ENCODE measurements at regions not wholly inside any gene's neighbourhood (a gene's known extent, or its start where the extent isn't known, plus 50 kb on each side); places are given as distances from the start of the nearest gene placed in this dataset.
"Not testable (repeated sequence)": the region's sequence is repeated elsewhere in the genome, so short reads cannot be mapped to it uniquely, and the experiment has no call there.

- DNase-seq: no peak
Measured at GRCh38 chr12:83886479-83886878, 1026.1 kb downstream of the SLC6A15 start.

GRCh38 chr12:83870921-83871599, 1041.5 kb downstream of the SLC6A15 start:
- DNase-seq: not testable (repeated sequence)

- no peak for DNase-seq
Measured at GRCh38 chr12:83866477-83866876, 1046.1 kb downstream of the SLC6A15 start.

- no peak for DNase-seq
Measured at GRCh38 chr12:83865431-83865830, 1047.2 kb downstream of the SLC6A15 start.

- DNase-seq: no peak
Measured at GRCh38 chr12:83864054-83864453, 1048.5 kb downstream of the SLC6A15 start.

- DNase-seq: no peak
Measured at GRCh38 chr12:83859021-83859420, 1053.6 kb downstream of the SLC6A15 start.

- no peak for DNase-seq
Measured at GRCh38 chr12:83856803-83857202, 1055.8 kb downstream of the SLC6A15 start.

- no peak for DNase-seq
Measured at GRCh38 chr12:83850531-83850930, 1062.1 kb downstream of the SLC6A15 start.

GRCh38 chr12:83848702-83849101, 1063.9 kb downstream of the SLC6A15 start:
- no peak for DNase-seq

GRCh38 chr12:83843541-83843940, 1069.1 kb downstream of the SLC6A15 start:
- DNase-seq: no peak

- no peak for DNase-seq
Measured at GRCh38 chr12:83841620-83842019, 1071.0 kb downstream of the SLC6A15 start.

GRCh38 chr12:83827860-83828259, 1084.7 kb downstream of the SLC6A15 start:
- no peak for DNase-seq

GRCh38 chr12:83827193-83827592, 1085.4 kb downstream of the SLC6A15 start:
- DNase-seq: no peak

GRCh38 chr12:83826112-83826511, 1086.5 kb downstream of the SLC6A15 start:
- DNase-seq: peak; percentile 19

- peak; percentile 28 for DNase-seq
Measured at GRCh38 chr12:83823386-83824045, 1089.1 kb downstream of the SLC6A15 start.

- no peak for DNase-seq
Measured at GRCh38 chr12:83821967-83822366, 1090.6 kb downstream of the SLC6A15 start.

- no peak for DNase-seq
Measured at GRCh38 chr12:83818881-83819280, 1093.7 kb downstream of the SLC6A15 start.

GRCh38 chr12:83817730-83818129, 1094.9 kb downstream of the SLC6A15 start:
- DNase-seq: no peak

- DNase-seq: no peak
Measured at GRCh38 chr12:83808591-83808990, 1104.0 kb downstream of the SLC6A15 start.

- DNase-seq: no peak
Measured at GRCh38 chr12:83807871-83808270, 1104.7 kb downstream of the SLC6A15 start.

GRCh38 chr12:83805873-83806272, 1106.7 kb downstream of the SLC6A15 start:
- DNase-seq: no peak

GRCh38 chr12:83805156-83805772, 1107.3 kb downstream of the SLC6A15 start:
- DNase-seq: no peak

- DNase-seq: no peak
Measured at GRCh38 chr12:83801972-83802371, 1110.6 kb downstream of the SLC6A15 start.

GRCh38 chr12:83800022-83800421, 1112.6 kb downstream of the SLC6A15 start:
- no peak for DNase-seq

All from hematopoietic multipotent progenitor cell treated with erythropoietin and hydrocortisone succinate and interleukin-3 and kit ligand, for 8 days (in vitro differentiated cells).